ENCODE measurements at regions not wholly inside any gene's neighbourhood (a gene's known extent, or its start where the extent isn't known, plus 50 kb on each side); places are given as distances from the start of the nearest gene placed in this dataset.
"Not testable (repeated sequence)": the region's sequence is repeated elsewhere in the genome, so short reads cannot be mapped to it uniquely, and the experiment has no call there.

GRCh38 chr10:35986756-35987502 is 344.8 kb upstream of the FZD8 start:
- Histone ChIP-seq H3K27me3 (no peaks in the 10 kb centered on the region), H3K36me3 (no peaks in the 10 kb centered on the region), H3K9me3 (peaks cover 0 to 9% (median 0%) of the 10 kb centered on the region in 11 donors), H3K4me3 (peak overlapping the region in 2 of 10 donors; percentile 2 to 18), H3K4me1 (peaks cover 0 to 21% (median 5%) of the 10 kb centered on the region in 9 donors), H3K27ac (peak overlapping the region in 4 of 10 donors; percentile 11 to 56 (median 21))
- intact Hi-C loops (cut with DNase I), result loop anchor here in 1 of 10 donors (5.0 kb wide), 1 partner anchor 895 kb away; the partner anchor contains the start of gene CUL2
- no peak for TF ChIP-seq CTCF (IDR thresholded peaks at IDR 0.05)
- DNase-seq (peak in 1 of 2 donors; percentile 17), ATAC-seq (peak in 7 of 8 donors; percentile 15 to 88 (median 70))
- 41 to 56% methylated on average over 7 of the region's 7 CpGs for whole genome bisulfite sequencing, 2 donors

GRCh38 chr10:35979116-35979515 is 337.0 kb upstream of the FZD8 start:
- H3K4me1 ChIP-seq, result no peaks in the 10 kb centered on the region
- H3K9me3 ChIP-seq, result no peaks in the 10 kb centered on the region
- H3K27me3 ChIP-seq, result no peaks in the 10 kb centered on the region
- ATAC-seq (no peak), DNase-seq (no peak)
- no peaks in the 10 kb centered on the region for H3K36me3 ChIP-seq
- 84 to 89% methylated on average over 2 of the region's 2 CpGs for WGBS, 2 donors
- H3K27ac ChIP-seq, result no peak overlapping the region
- H3K4me3 ChIP-seq, result no peak overlapping the region
- intact Hi-C loops (cut with DNase I), result no loop called here
- no peak for TF ChIP-seq CTCF (IDR thresholded peaks at IDR 0.05)

- ATAC-seq; H3K4me3 ChIP-seq; H3K4me1 ChIP-seq; H3K27ac ChIP-seq; H3K27me3 ChIP-seq; intact Hi-C loops (cut with DNase I); H3K9me3 ChIP-seq; DNase-seq; H3K36me3 ChIP-seq: not testable (repeated sequence)
- WGBS, 2 donors, result 88 to 90% methylated on average over 5 of the region's 5 CpGs
Measured at GRCh38 chr10:35973912-35974591, 332.0 kb upstream of the FZD8 start.

- Histone ChIP-seq H3K4me1 (no peaks in the 10 kb centered on the region), H3K4me3 (no peak overlapping the region), H3K9me3 (peaks cover 0 to 7% (median 0%) of the 10 kb centered on the region in 11 donors), H3K27ac (no peak overlapping the region), H3K36me3 (no peaks in the 10 kb centered on the region), H3K27me3 (no peaks in the 10 kb centered on the region)
- ATAC-seq (no peak), DNase-seq (no peak)
- no peak for TF ChIP-seq CTCF (IDR thresholded peaks at IDR 0.05)
- 94% methylated on average over 3 of the region's 3 CpGs for WGBS, 2 donors
- intact Hi-C loops (cut with DNase I), result no loop called here
Measured at GRCh38 chr10:35972275-35972674, 330.2 kb upstream of the FZD8 start.

All from heart right ventricle (tissue), 16 donors.